Transverse colon (tissue), 4 donors: ENCODE measurements at regions not wholly inside any gene's neighbourhood (a gene's known extent, or its start where the extent isn't known, plus 50 kb on each side); places are given as distances from the start of the nearest gene placed in this dataset.

ENCODE experiments used
- DNase-seq: peaks from one replicate; pipeline ENCODE4 v3.0.0-alpha.2; 2019
- H3K27ac ChIP-seq, 4 donors: fragments of 200-600 bp; sonication (generic); 2 replicates each; pipeline ENCODE4 v1.5.1; 2016 to 2018; ENCODE audit warnings: inconsistent platforms in 4 of 4
- H3K27me3 ChIP-seq: fragments of 200-600 bp; sonication (generic); 2 replicates; pipeline ENCODE4 v1.5.1; 2017; ENCODE audit warnings: inconsistent platforms
- H3K36me3 ChIP-seq, 4 donors: fragments of 200-600 bp; sonication (generic); 2 replicates each; pipeline ENCODE4 v1.5.1; 2017 to 2019; ENCODE audit warnings: inconsistent platforms in 4 of 4
- H3K4me1 ChIP-seq, 4 donors: fragments of 200-600 bp; sonication (generic); 2 replicates each; pipeline ENCODE4 v1.5.1; 2017 to 2020; ENCODE audit warnings: inconsistent platforms in 4 of 4
- H3K4me3 ChIP-seq, 4 donors: fragments of 200-600 bp; sonication (generic); 1 replicate in 1 of 4; 2 replicates in 3 of 4; pipeline versions ENCODE4 v1.5.1 to v1.6.1; 2017 to 2019; ENCODE audit warnings: inconsistent platforms in 4 of 4
- H3K9me3 ChIP-seq, 2 donors: fragments of 200-600 bp; sonication (generic); 2 replicates each; pipeline ENCODE4 v1.5.1; 2017 to 2019; ENCODE audit warnings: inconsistent platforms in 2 of 2
- EP300 ChIP-seq: sonication (generic); formaldehyde crosslinking; IDR thresholded peaks from one replicate; pipeline ENCODE4 v1.6.1; 2017; ENCODE audit warnings: antibody characterized with exemption, low read depth
- POLR2A ChIP-seq: fragments of 450-650 bp; IDR thresholded peaks from one replicate; pipeline ENCODE4 v1.6.1; 2016; ENCODE audit warnings: antibody characterized with exemption, mild to moderate bottlenecking, moderate library complexity
- POLR2AphosphoS5 ChIP-seq, 3 donors: sonication (generic); formaldehyde crosslinking; IDR thresholded peaks; one replicate each; pipeline ENCODE4 v1.6.1; 2016; ENCODE audit warnings: antibody characterized with exemption in 3 of 3
- WGBS, 2 donors: methylation state at CpG; one replicate each; pipeline ENCODE4 v1.1.5; 2018; ENCODE audit warnings: low coverage in 1 of 2; 5-methylcytosine and 5-hydroxymethylcytosine counted together
- in situ Hi-C, 4 donors: fragments of 200-750 bp; cut with MboI; loops; one replicate each; pipeline versions ENCODE4 v1.15.0 to v1.15.1; 2017; ENCODE audit warnings: low sequenced_read_pairs in 3 of 4, low pct_ligation_motif_present in 1 of 4, low pct_unique_long_range_greater_than_20kb in 1 of 4
- intact Hi-C: fragments of 100-400 bp; cut with DNase I; formaldehyde crosslinking; loops from one replicate; pipeline ENCODE4 v1.15.1; 2023; ENCODE audit warnings: low total_unique reads
- TF ChIP-seq, protein P1 (sequence below), 5 experiments: fragments of 200-600 bp in 3 of 5; fragments of 450-650 bp in 2 of 5; sonication (generic) in 3 of 5; IDR thresholded peaks; 1 replicate in 2 of 5; 2 replicates in 3 of 5; pipeline ENCODE4 v1.5.1; 2016 to 2017; ENCODE audit warnings: antibody characterized with exemption in 5 of 5, inconsistent platforms in 3 of 5, mild to moderate bottlenecking in 2 of 5, moderate library complexity in 1 of 5

DNA sequence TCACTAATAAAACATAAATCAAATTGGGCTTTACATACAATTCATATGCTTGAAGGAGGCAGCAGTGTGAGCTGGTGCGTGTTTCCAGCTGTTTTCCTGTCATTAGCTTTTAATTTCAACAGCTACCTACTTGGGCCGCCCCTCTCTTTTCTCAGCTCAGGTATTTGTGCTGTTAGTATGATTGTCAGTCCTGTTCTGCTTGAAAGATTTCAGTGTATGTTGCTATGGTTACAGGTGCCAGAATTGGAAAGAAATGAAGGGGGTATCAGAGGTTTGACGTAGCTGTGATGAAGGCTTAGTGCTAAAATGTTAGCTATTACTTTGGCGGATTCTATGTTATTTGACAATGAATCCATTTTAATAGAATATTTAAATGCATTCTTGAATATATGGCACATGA, 440.3 kb downstream of the ZIC3 start:
- in situ Hi-C loops (no loop called here), intact Hi-C loops (no loop called here)
- WGBS, 2 donors, result 65 to 77% methylated on average over 4 of the region's 4 CpGs
- Histone ChIP-seq H3K27ac (no peak overlapping the region), H3K4me3 (no peak overlapping the region), H3K4me1 (no peaks in the 10 kb centered on the region), H3K9me3 (no peaks in the 10 kb centered on the region), H3K36me3 (no peaks in the 10 kb centered on the region), H3K27me3 (no peaks in the 10 kb centered on the region)
- DNase-seq, result no peak
- no peak for TF ChIP-seq EP300

GRCh38 chrX:138008281-138008680, 442.4 kb downstream of the ZIC3 start:
- Histone ChIP-seq H3K27me3 (no peaks in the 10 kb centered on the region), H3K4me3 (no peak overlapping the region), H3K4me1 (no peaks in the 10 kb centered on the region), H3K27ac (no peak overlapping the region), H3K9me3 (no peaks in the 10 kb centered on the region), H3K36me3 (no peaks in the 10 kb centered on the region)
- no peak for DNase-seq
- intact Hi-C loops, result no loop called here
- 26% methylated on average over 5 of the region's 5 CpGs; no CpG with 5 or more reads in 1 of the 2 donors for WGBS, 2 donors
- no peak for TF ChIP-seq POLR2A
- TF ChIP-seq, protein P1, sequence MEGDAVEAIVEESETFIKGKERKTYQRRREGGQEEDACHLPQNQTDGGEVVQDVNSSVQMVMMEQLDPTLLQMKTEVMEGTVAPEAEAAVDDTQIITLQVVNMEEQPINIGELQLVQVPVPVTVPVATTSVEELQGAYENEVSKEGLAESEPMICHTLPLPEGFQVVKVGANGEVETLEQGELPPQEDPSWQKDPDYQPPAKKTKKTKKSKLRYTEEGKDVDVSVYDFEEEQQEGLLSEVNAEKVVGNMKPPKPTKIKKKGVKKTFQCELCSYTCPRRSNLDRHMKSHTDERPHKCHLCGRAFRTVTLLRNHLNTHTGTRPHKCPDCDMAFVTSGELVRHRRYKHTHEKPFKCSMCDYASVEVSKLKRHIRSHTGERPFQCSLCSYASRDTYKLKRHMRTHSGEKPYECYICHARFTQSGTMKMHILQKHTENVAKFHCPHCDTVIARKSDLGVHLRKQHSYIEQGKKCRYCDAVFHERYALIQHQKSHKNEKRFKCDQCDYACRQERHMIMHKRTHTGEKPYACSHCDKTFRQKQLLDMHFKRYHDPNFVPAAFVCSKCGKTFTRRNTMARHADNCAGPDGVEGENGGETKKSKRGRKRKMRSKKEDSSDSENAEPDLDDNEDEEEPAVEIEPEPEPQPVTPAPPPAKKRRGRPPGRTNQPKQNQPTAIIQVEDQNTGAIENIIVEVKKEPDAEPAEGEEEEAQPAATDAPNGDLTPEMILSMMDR (IDR thresholded peaks at IDR 0.05), result no peak
- no peak for TF ChIP-seq POLR2AphosphoS5 (IDR thresholded peaks at IDR 0.05)
- no peak for TF ChIP-seq EP300
- in situ Hi-C loops, result no loop called here

GRCh38 chrX:138011468-138011867, 445.5 kb downstream of the ZIC3 start:
- Histone ChIP-seq H3K4me3 (no peak overlapping the region), H3K27me3 (no peaks in the 10 kb centered on the region), H3K9me3 (no peaks in the 10 kb centered on the region), H3K4me1 (no peaks in the 10 kb centered on the region), H3K27ac (no peak overlapping the region), H3K36me3 (no peaks in the 10 kb centered on the region)
- in situ Hi-C loops, result no loop called here
- 67 to 83% methylated on average over 1 to 2 of the region's 2 CpGs for WGBS, 2 donors
- TF ChIP-seq, protein P1 (IDR thresholded peaks at IDR 0.05), result no peak
- TF ChIP-seq POLR2AphosphoS5 (IDR thresholded peaks at IDR 0.05), result no peak
- TF ChIP-seq POLR2A, result no peak
- TF ChIP-seq EP300, result no peak
- no peak for DNase-seq
- intact Hi-C loops, result no loop called here

DNA sequence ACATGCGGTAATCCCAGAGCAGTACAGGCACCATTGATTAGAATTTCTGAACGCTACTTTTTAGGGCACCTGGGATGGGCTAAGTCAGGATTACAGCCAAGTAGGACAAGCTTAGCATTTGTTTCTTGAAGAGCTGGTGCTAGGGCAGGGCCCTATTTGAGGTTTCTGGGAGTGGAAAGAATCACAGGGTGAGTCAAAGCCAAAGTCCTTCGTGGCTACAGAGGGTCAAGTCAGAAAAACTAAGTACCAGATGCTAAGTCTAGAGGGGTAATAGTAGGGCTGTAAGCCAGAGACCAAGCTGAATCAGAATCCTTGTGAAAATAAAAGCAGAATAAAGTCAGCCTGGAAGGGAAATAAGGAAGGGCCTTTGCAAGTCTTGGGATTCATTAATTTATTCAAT, 448.6 kb downstream of the ZIC3 start:
- H3K9me3 ChIP-seq, result no peaks in the 10 kb centered on the region
- no peak overlapping the region for H3K27ac ChIP-seq
- TF ChIP-seq EP300, result no peak
- TF ChIP-seq, protein P1 (IDR thresholded peaks at IDR 0.05), result no peak
- TF ChIP-seq POLR2AphosphoS5 (IDR thresholded peaks at IDR 0.05), result no peak
- TF ChIP-seq POLR2A, result no peak
- no peak overlapping the region for H3K4me3 ChIP-seq
- no peaks in the 10 kb centered on the region for H3K36me3 ChIP-seq
- H3K27me3 ChIP-seq, result no peaks in the 10 kb centered on the region
- no peak for DNase-seq
- WGBS, 2 donors, result 39% methylated on average over 3 of the region's 3 CpGs; no CpG with 5 or more reads in 1 of the 2 donors
- H3K4me1 ChIP-seq, result no peaks in the 10 kb centered on the region
- intact Hi-C loops (no loop called here), in situ Hi-C loops (no loop called here)

DNA sequence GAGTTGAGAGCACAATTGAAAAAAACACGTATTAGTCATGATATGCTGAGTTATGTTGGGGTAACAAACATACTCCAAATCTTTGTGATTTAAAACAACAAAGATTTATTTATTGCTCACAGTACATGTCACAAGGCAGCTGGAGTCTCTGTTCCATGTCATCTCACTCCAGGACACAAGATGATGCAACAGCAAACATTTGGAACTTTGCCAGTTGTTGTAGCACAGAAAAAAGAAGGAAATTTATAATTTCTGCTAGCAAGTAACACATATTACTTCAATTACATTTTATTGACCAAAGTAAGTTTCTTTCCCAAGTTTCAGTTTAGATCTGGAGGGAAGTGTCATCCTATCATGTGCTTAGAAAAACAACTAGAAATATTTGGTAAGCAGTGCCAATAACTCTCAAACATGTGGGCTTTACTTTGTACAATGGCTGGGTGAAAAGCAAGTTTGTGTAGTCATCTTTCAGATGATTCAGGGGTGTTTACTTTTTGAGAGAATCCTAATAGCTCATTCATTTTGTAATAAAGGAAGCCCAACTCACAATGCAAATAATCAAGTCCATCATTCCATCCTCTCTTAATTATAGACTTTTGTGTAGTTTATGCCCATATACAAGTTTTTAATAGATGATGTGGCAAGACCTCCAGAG, 452.3 kb downstream of the ZIC3 start:
- H3K4me1 ChIP-seq, result no peaks in the 10 kb centered on the region
- H3K4me3 ChIP-seq, result no peak overlapping the region
- no peaks in the 10 kb centered on the region for H3K9me3 ChIP-seq
- TF ChIP-seq, protein P1 (IDR thresholded peaks at IDR 0.05), result no peak
- no peak for TF ChIP-seq POLR2A
- no peak for TF ChIP-seq EP300
- no peak for TF ChIP-seq POLR2AphosphoS5 (IDR thresholded peaks at IDR 0.05)
- H3K27me3 ChIP-seq, result no peaks in the 10 kb centered on the region
- intact Hi-C loops, result no loop called here
- no peak overlapping the region for H3K27ac ChIP-seq
- in situ Hi-C loops, result no loop called here
- WGBS, 2 donors, result 20 to 26% methylated on average over 1 of the region's 1 CpG
- DNase-seq, result no peak
- no peaks in the 10 kb centered on the region for H3K36me3 ChIP-seq
